M059J (cell line): ENCODE measurements at regions not wholly inside any gene's neighbourhood (a gene's known extent, or its start where the extent isn't known, plus 50 kb on each side); places are given as distances from the start of the nearest gene placed in this dataset.
A peak's percentile ranks its signal among the peaks of the same experiment; 100 is the strongest.

ENCODE experiments used
- DNase-seq: peaks from one replicate; pipeline ENCODE4 v3.0.0-alpha.2; 2012; ENCODE audit warnings: low read depth

DNA sequence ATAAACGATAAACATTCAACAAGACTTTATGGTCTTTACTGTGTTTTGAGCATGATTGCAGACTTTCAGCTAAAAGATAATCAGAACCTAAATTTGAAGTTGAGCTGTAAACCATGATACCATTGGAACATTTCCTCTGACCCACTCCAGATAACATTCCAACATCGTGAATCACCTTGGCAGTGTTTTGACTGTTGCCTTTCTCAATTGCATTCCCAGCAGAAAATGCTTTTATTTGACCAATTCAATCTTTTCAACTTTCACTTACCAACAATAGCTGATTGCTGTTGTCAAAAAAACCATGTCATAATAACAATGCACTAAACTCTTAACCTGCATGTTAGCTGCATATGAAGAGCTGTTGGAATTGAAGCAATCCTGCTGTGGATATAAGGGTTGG is 165.5 kb downstream of the MDFIC start:
- DNase-seq: peak; percentile 79

DNA sequence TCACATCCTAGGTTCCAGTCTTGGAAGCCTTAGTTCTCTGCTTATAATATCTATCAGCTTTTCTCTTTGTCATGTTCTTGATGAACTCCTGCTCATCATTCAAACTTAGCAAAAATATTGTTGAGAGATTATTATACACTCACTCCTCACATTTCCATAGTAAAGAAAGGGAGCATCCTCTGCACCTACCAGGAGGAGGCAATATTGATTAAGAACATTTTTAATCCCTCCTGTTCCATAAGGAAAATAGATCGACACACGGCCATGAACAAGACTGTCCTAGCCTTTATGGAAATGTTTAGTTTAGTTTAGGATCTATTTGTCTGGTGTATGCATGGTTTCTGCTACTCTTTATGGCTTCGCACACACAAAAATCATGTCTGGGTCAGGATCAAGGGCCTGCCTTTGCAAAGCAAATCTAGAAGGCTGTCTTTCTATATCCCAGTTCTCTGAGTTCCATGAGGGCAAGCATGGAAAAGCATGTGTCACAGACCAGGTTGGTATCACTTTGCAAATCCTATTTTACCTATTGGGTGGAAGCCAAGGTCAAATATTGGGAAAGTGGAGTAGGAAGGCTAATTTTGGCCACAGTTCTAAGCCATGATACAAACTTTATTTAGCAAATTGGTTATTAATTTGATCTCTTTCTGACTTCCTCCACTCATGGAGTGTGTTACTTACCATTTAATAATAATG is 164.4 kb downstream of the MDFIC start:
- DNase-seq: no peak

- no peak for DNase-seq
These were observed 163.5 kb downstream of the MDFIC start for GRCh38 chr7:115085421-115085820.

GRCh38 chr7:115083935-115084334 is 162.0 kb downstream of the MDFIC start:
- no peak for DNase-seq

DNA sequence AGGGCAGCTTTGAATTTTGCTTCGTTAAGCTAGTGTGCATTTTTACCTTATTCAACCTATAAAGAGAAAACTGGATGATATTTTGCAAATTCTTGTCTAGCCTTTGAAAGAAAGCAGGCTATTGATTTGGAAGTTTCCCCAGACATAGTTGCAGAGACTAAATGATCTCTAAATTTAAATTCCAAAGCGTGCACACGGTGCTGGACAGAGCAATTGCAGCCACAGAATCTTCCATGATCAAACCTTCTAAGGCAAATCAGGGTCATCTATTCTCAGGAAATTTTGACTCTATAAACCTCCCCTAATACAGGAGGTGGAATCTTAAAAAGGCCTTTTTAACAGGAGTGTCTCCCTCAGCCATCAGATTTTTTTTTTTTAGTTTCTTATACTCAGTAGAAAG is 159.9 kb downstream of the MDFIC start:
- no peak for DNase-seq

DNA sequence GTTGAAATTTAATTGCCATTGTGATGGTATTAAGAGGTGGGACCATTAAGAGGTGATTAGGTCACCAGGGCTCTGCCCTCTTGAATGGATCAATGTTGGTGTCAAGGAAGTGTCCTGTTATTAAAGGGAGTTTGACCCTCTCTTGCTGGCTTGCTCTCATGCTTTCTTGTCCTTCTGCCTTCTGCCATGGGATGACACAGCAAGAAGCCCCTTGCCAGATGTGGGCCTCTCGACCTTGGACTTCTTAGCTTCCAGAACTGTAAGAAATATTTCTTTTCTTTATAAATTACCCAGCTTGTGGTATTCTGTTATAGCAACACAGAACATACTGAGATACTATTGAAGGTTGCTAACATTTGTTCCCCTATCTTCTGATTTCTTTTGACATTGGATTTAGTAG is 157.0 kb downstream of the MDFIC start:
- DNase-seq: no peak

DNA sequence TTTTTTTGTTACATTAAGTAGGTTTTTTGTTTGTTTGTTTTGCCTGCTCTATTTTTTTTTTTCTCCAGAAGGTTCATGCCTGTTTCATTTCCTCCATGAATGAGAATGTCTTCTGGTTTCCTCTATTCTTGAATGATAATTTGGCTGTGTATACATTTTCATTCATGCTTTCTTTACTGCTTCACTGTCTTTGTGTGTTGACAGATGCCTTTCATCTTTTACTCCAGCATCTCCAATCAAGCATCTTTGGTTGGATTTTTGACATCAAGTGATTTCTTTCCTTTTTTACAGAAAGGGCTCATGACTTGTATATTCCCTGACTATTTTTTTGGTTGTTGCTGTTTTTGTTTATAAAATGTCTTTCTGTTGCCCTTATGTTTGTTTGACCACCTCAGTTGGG is 156.5 kb downstream of the MDFIC start:
- no peak for DNase-seq

- DNase-seq: peak; percentile 1
These were observed 148.4 kb downstream of the MDFIC start for GRCh38 chr7:115070311-115070710.
